ENCODE measurements at regions not wholly inside any gene's neighbourhood (a gene's known extent, or its start where the extent isn't known, plus 50 kb on each side); places are given as distances from the start of the nearest gene placed in this dataset.

DNA sequence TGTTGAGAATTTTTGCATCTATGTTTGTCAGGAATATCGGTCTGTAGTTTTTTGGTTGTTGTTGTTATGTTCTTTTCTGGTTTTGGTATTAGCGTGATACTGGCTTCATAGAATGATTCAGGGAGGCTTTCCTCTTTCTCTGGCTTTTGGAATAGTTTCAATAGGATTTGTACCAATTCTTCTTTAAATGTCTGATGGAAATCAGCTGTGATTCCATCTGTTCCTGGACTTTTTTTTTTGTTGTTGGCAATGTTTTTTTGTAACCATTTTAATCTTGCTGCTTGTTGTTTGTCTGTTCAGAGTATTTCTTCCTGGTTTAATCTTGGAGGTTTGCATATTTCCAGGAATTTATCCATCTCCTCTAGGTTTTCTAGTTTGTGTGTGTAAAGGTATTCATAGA lies 81.5 kb upstream of the GK2 start:
- Histone ChIP-seq H3K79me2 (ENCODE audit: insufficient read depth, low read length) (no peaks in the 10 kb centered on the region), H3K36me3 (ENCODE audit: insufficient read depth, low read length) (no peaks in the 10 kb centered on the region), H3K4me3 (ENCODE audit: insufficient read depth, low read length) (no peak overlapping the region), H3K27ac (ENCODE audit: low read depth, low read length) (no peak overlapping the region), H3K4me2 (ENCODE audit: insufficient read depth, low read length) (no peak overlapping the region), H3K4me1 (ENCODE audit: insufficient read depth, low read length) (no peaks in the 10 kb centered on the region), H2AFZ (ENCODE audit: low read length) (no peak overlapping the region), H3K9me3 (ENCODE audit: low read depth, low read length) (no peaks in the 10 kb centered on the region), H4K20me1 (ENCODE audit: insufficient read depth, low read length) (no peaks in the 10 kb centered on the region), H3K27me3 (ENCODE audit: insufficient read depth, low read length) (no peaks in the 10 kb centered on the region)
- TF ChIP-seq, protein P1, sequence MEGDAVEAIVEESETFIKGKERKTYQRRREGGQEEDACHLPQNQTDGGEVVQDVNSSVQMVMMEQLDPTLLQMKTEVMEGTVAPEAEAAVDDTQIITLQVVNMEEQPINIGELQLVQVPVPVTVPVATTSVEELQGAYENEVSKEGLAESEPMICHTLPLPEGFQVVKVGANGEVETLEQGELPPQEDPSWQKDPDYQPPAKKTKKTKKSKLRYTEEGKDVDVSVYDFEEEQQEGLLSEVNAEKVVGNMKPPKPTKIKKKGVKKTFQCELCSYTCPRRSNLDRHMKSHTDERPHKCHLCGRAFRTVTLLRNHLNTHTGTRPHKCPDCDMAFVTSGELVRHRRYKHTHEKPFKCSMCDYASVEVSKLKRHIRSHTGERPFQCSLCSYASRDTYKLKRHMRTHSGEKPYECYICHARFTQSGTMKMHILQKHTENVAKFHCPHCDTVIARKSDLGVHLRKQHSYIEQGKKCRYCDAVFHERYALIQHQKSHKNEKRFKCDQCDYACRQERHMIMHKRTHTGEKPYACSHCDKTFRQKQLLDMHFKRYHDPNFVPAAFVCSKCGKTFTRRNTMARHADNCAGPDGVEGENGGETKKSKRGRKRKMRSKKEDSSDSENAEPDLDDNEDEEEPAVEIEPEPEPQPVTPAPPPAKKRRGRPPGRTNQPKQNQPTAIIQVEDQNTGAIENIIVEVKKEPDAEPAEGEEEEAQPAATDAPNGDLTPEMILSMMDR (IDR thresholded peaks at IDR 0.05; ENCODE audit: extremely low read depth, low read depth, low read length) = no peak
- no peak for DNase-seq (ENCODE audit: insufficient read length, low spot score, missing footprints)

DNA sequence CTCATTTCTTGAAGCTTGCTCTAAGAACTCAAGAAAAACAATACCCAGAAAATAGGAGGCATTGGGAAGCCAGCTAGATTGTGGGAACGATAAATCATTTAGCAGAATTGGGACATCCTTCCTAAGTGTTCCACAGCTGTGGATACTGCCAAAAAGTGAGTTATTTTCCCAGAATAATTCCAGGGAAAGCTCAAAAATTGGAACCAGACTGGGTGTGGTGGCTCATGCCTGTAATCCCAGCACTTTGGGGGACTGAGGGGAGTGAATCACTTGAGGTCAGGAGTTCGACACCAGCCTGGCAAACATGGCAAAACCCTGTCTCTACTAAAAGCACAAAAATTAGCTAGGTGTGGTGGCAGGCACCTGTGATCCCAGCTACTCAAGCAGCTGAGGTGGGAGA lies 68.2 kb upstream of the GK2 start:
- Histone ChIP-seq H3K4me3 (ENCODE audit: insufficient read depth, low read length) (no peak overlapping the region), H3K36me3 (ENCODE audit: insufficient read depth, low read length) (no peaks in the 10 kb centered on the region), H3K4me1 (ENCODE audit: insufficient read depth, low read length) (no peaks in the 10 kb centered on the region), H4K20me1 (ENCODE audit: insufficient read depth, low read length) (no peaks in the 10 kb centered on the region), H3K79me2 (ENCODE audit: insufficient read depth, low read length) (no peaks in the 10 kb centered on the region), H3K9me3 (ENCODE audit: low read depth, low read length) (no peaks in the 10 kb centered on the region), H3K27me3 (ENCODE audit: insufficient read depth, low read length) (no peaks in the 10 kb centered on the region), H3K4me2 (ENCODE audit: insufficient read depth, low read length) (no peak overlapping the region), H2AFZ (ENCODE audit: low read length) (no peak overlapping the region), H3K27ac (ENCODE audit: low read depth, low read length) (no peak overlapping the region)
- TF ChIP-seq, protein P1 (IDR thresholded peaks at IDR 0.05; ENCODE audit: extremely low read depth, low read depth, low read length) = no peak
- no peak for DNase-seq (ENCODE audit: insufficient read length, low spot score, missing footprints)

GRCh38 chr4:79473439-79473724 lies 65.4 kb upstream of the GK2 start:
- Histone ChIP-seq H4K20me1 (ENCODE audit: insufficient read depth, low read length) (no peaks in the 10 kb centered on the region), H3K4me2 (ENCODE audit: insufficient read depth, low read length) (no peak overlapping the region), H3K79me2 (ENCODE audit: insufficient read depth, low read length) (no peaks in the 10 kb centered on the region), H2AFZ (ENCODE audit: low read length) (no peak overlapping the region), H3K9me3 (ENCODE audit: low read depth, low read length) (no peaks in the 10 kb centered on the region), H3K36me3 (ENCODE audit: insufficient read depth, low read length) (no peaks in the 10 kb centered on the region), H3K27ac (ENCODE audit: low read depth, low read length) (no peak overlapping the region), H3K4me1 (ENCODE audit: insufficient read depth, low read length) (no peaks in the 10 kb centered on the region), H3K4me3 (ENCODE audit: insufficient read depth, low read length) (no peak overlapping the region), H3K27me3 (ENCODE audit: insufficient read depth, low read length) (no peaks in the 10 kb centered on the region)
- DNase-seq (ENCODE audit: insufficient read length, low spot score, missing footprints) = no peak
- TF ChIP-seq, protein P1 (IDR thresholded peaks at IDR 0.05; ENCODE audit: extremely low read depth, low read depth, low read length) = no peak

- H3K4me3 ChIP-seq (ENCODE audit: insufficient read depth, low read length) = no peak overlapping the region
- no peaks in the 10 kb centered on the region for H3K79me2 ChIP-seq (ENCODE audit: insufficient read depth, low read length)
- no peaks in the 10 kb centered on the region for H3K9me3 ChIP-seq (ENCODE audit: low read depth, low read length)
- no peaks in the 10 kb centered on the region for H4K20me1 ChIP-seq (ENCODE audit: insufficient read depth, low read length)
- no peak overlapping the region for H3K4me2 ChIP-seq (ENCODE audit: insufficient read depth, low read length)
- no peaks in the 10 kb centered on the region for H3K27me3 ChIP-seq (ENCODE audit: insufficient read depth, low read length)
- TF ChIP-seq, protein P1 (IDR thresholded peaks at IDR 0.05; ENCODE audit: extremely low read depth, low read depth, low read length) = no peak
- H2AFZ ChIP-seq (ENCODE audit: low read length) = no peak overlapping the region
- H3K27ac ChIP-seq (ENCODE audit: low read depth, low read length) = no peak overlapping the region
- H3K36me3 ChIP-seq (ENCODE audit: insufficient read depth, low read length) = no peaks in the 10 kb centered on the region
- DNase-seq (ENCODE audit: insufficient read length, low spot score, missing footprints) = no peak
- H3K4me1 ChIP-seq (ENCODE audit: insufficient read depth, low read length) = no peaks in the 10 kb centered on the region
Observed at GRCh38 chr4:79472693-79473438, 64.8 kb upstream of the GK2 start.
